Breast epithelium (tissue), 4 donors: ENCODE measurements at regions not wholly inside any gene's neighbourhood (a gene's known extent, or its start where the extent isn't known, plus 50 kb on each side); places are given as distances from the start of the nearest gene placed in this dataset.

Experiments used
- DNase-seq, 2 donors: peaks; one replicate each; pipeline ENCODE4 v3.0.0-alpha.2; 2019; ENCODE audit warnings: low spot score in 2 of 2
- H3K27ac ChIP-seq, 2 donors: fragments of 200-600 bp; sonication (generic) in 1 of 2; one replicate each; pipeline ENCODE4 v1.5.1; 2016 to 2019; ENCODE audit warnings: mild to moderate bottlenecking in 1 of 2
- H3K27me3 ChIP-seq, 2 donors: fragments of 200-600 bp; sonication (generic) in 1 of 2; one replicate each; pipeline versions ENCODE4 v1.5.1 to v1.6.0; 2017 to 2019; ENCODE audit warnings: control low read depth in 1 of 2, mild to moderate bottlenecking in 1 of 2
- H3K36me3 ChIP-seq: fragments of 200-600 bp; one replicate; pipeline ENCODE4 v1.5.1; 2019
- H3K4me1 ChIP-seq, 2 donors: fragments of 200-600 bp; sonication (generic); one replicate each; pipeline ENCODE4 v1.5.1; 2016 to 2019; ENCODE audit warnings: control low read depth in 1 of 2
- H3K4me3 ChIP-seq, 3 donors: fragments of 200-600 bp; sonication (generic); 1 replicate in 2 of 3; 2 replicates in 1 of 3; pipeline ENCODE4 v1.5.1; 2016 to 2019; ENCODE audit warnings: mild to moderate bottlenecking in 3 of 3, moderate library complexity in 2 of 3
- H3K9me3 ChIP-seq, 2 donors: fragments of 200-600 bp; sonication (generic) in 1 of 2; one replicate each; pipeline ENCODE4 v1.5.1; 2016 to 2019; ENCODE audit warnings: control low read depth in 1 of 2
- CTCF ChIP-seq, 3 donors: fragments of 450-650 bp; IDR thresholded peaks; one replicate each; pipeline ENCODE4 v1.5.1; 2016 to 2017; ENCODE audit warnings: antibody characterized with exemption in 3 of 3, mild to moderate bottlenecking in 3 of 3, moderate library complexity in 3 of 3
- POLR2A ChIP-seq: fragments of 450-650 bp; IDR thresholded peaks from one replicate; pipeline ENCODE4 v1.6.1; 2016; ENCODE audit warnings: antibody characterized with exemption, mild to moderate bottlenecking, moderate library complexity
- POLR2AphosphoS5 ChIP-seq, 3 donors: sonication (generic); formaldehyde crosslinking; IDR thresholded peaks; one replicate each; pipeline ENCODE4 v1.6.1; 2017; ENCODE audit warnings: antibody characterized with exemption in 3 of 3
- intact Hi-C: fragments of 100-400 bp; cut with DNase I; formaldehyde crosslinking; loops from one replicate; pipeline ENCODE4 v1.15.1; 2023; ENCODE audit warnings: low total_unique reads

GRCh38 chr21:38954588-38955004, 148.9 kb downstream of the ETS2 start:
- no peak overlapping the region for H3K4me3 ChIP-seq
- H3K36me3 ChIP-seq: no peaks in the 10 kb centered on the region
- intact Hi-C loops: no loop called here
- TF ChIP-seq POLR2AphosphoS5 (IDR thresholded peaks at IDR 0.05): no peak
- no peak for TF ChIP-seq CTCF (IDR thresholded peaks at IDR 0.05)
- H3K27me3 ChIP-seq: no peaks in the 10 kb centered on the region
- DNase-seq: no peak
- H3K9me3 ChIP-seq: no peaks in the 10 kb centered on the region
- H3K4me1 ChIP-seq: no peaks in the 10 kb centered on the region
- H3K27ac ChIP-seq: no peak overlapping the region

GRCh38 chr21:38953516-38953915, 147.8 kb downstream of the ETS2 start:
- Histone ChIP-seq H3K27ac (no peak overlapping the region), H3K4me3 (no peak overlapping the region), H3K27me3 (no peaks in the 10 kb centered on the region), H3K4me1 (no peaks in the 10 kb centered on the region), H3K9me3 (no peaks in the 10 kb centered on the region), H3K36me3 (no peaks in the 10 kb centered on the region)
- intact Hi-C loops: no loop called here
- no peak for DNase-seq
- TF ChIP-seq POLR2A (no peak), CTCF (IDR thresholded peaks at IDR 0.05) (no peak), POLR2AphosphoS5 (IDR thresholded peaks at IDR 0.05) (no peak)

- intact Hi-C loops: no loop called here
- no peak overlapping the region for H3K27ac ChIP-seq
- no peak for TF ChIP-seq CTCF (IDR thresholded peaks at IDR 0.05)
- TF ChIP-seq POLR2A: no peak
- TF ChIP-seq POLR2AphosphoS5 (IDR thresholded peaks at IDR 0.05): no peak
- no peaks in the 10 kb centered on the region for H3K9me3 ChIP-seq
- H3K36me3 ChIP-seq: no peaks in the 10 kb centered on the region
- no peak for DNase-seq
- no peaks in the 10 kb centered on the region for H3K27me3 ChIP-seq
- no peaks in the 10 kb centered on the region for H3K4me1 ChIP-seq
- no peak overlapping the region for H3K4me3 ChIP-seq
These were observed 147.2 kb downstream of the ETS2 start for GRCh38 chr21:38952890-38953289.

GRCh38 chr21:38951095-38951730, 145.5 kb downstream of the ETS2 start:
- intact Hi-C loops: no loop called here
- H3K36me3 ChIP-seq: no peaks in the 10 kb centered on the region
- H3K4me3 ChIP-seq: no peak overlapping the region
- H3K4me1 ChIP-seq: no peaks in the 10 kb centered on the region
- DNase-seq: no peak
- TF ChIP-seq CTCF (IDR thresholded peaks at IDR 0.05) (no peak), POLR2A (no peak), POLR2AphosphoS5 (IDR thresholded peaks at IDR 0.05) (no peak)
- no peaks in the 10 kb centered on the region for H3K27me3 ChIP-seq
- no peaks in the 10 kb centered on the region for H3K9me3 ChIP-seq
- H3K27ac ChIP-seq: no peak overlapping the region

GRCh38 chr21:38950435-38951094, 144.8 kb downstream of the ETS2 start:
- Histone ChIP-seq H3K9me3 (no peaks in the 10 kb centered on the region), H3K27me3 (no peaks in the 10 kb centered on the region), H3K4me1 (no peaks in the 10 kb centered on the region), H3K27ac (no peak overlapping the region), H3K36me3 (no peaks in the 10 kb centered on the region), H3K4me3 (no peak overlapping the region)
- TF ChIP-seq POLR2A (no peak), POLR2AphosphoS5 (IDR thresholded peaks at IDR 0.05) (no peak), CTCF (IDR thresholded peaks at IDR 0.05) (no peak)
- intact Hi-C loops: no loop called here
- no peak for DNase-seq
